GM20431 (cell line): ENCODE measurements at regions not wholly inside any gene's neighbourhood (a gene's known extent, or its start where the extent isn't known, plus 50 kb on each side); places are given as distances from the start of the nearest gene placed in this dataset.
"Not testable (repeated sequence)": the region's sequence is repeated elsewhere in the genome, so short reads cannot be mapped to it uniquely, and the experiment has no call there.

Experiments used
- in situ Hi-C: fragments of 300-500 bp; cut with MseI, MboI; formaldehyde crosslinking; loops from one replicate; pipeline ENCODE4 v1.15.0; 2020; ENCODE audit warnings: low sequenced_read_pairs; ENCODE audit not compliant: unreplicated experiment

GRCh38 chr5:167263185-167263584, 1028.3 kb upstream of the WWC1 start:
- in situ Hi-C loops = no loop called here

DNA sequence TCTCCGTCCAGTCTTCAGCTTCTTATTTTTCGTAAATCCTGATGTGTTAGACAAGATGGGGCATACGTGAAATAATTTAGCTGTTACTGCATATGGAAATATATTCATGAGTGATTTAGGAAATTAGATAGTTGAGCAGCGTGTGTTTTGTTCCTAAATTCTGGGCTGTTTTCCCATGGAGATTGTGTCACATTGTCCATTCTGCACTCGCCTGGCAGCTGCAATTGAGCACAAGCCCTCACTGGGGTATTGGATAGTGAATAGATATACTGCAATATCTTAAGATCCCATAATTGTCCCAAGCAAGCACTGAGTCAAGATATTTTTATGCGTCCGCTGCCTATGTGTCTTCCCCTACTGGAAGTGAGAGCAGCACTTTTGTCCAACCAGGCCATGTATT, 1027.1 kb upstream of the WWC1 start:
- in situ Hi-C loops = no loop called here

- in situ Hi-C loops = no loop called here
Observed at GRCh38 chr5:167268337-167268736, 1023.1 kb upstream of the WWC1 start.

DNA sequence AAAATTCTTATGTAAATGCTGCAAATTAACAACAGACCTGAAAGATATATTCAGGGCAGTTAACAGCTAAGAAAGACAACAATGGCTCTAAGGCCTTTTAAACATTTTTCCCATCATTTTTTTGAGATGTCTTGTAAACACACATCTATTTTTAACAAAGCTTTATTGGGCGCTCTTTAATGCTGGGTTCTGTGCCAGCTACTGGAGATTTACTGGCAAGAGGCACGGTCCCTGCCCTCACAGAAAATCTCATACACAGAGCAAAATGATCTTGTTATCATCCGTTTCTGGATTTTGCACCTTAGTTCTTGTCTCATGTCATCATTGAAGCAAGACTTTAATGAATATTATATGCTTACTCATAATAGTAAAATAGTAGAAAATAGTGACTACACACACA, 1022.3 kb upstream of the WWC1 start:
- in situ Hi-C loops = no loop called here

GRCh38 chr5:167271081-167271480, 1020.4 kb upstream of the WWC1 start:
- in situ Hi-C loops = no loop called here

DNA sequence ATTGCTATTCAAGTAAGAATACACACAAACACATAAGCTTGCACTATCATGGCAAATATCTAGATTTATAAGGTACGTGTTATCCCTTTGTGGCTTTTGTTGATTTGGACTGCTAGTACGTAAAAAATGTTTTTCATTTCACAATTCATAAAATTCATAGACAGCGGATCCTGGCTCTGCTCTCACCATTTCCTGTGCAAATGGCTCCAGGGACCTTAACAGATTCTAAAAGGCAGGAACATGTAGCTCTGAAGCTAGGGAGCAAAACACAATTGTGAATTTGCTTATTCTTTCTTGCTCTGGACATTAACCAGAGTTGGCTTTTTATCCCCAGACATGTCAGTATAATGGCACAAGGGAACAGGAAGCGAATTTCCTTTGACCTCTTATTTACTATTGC, 1019.9 kb upstream of the WWC1 start:
- in situ Hi-C loops = no loop called here

DNA sequence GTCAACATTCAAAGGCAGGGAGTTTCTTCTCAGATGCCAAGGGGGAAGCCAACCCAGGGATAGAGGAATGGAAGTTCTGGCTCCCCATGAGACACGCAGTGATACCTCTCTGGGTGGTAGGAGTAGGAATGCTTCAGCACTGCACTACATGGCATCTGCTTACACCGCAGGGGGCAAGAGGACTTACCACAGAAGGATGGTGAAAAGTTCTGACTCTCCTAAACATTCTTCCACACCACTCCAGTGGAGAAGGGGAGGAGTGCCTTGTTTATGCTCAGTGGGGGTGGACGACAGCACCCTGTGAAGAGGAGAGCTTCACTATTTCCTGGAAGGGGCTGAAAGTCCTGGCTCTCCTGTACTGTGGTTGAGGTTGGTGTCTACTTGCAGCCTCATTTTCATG, 1011.3 kb upstream of the WWC1 start:
- in situ Hi-C loops = no loop called here

DNA sequence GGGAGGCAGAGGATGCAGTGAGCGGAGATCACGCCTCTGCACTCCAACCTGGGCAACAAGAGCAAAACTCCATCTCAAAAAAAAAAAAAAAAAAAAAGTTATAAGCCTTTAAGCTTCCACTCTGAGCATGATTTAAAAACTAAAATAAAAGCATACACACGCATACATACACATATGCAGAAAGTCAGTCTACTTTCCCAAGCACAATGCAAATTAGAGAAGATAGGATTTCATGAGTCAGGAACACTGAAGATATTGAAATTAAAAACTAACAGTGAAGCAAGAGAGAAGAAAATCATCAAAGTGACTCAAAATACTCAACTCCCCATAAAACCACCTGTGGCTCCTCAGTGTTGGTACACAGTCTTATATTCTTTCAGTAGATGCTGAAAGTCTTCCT, 1009.5 kb upstream of the WWC1 start:
- in situ Hi-C loops = no loop called here

DNA sequence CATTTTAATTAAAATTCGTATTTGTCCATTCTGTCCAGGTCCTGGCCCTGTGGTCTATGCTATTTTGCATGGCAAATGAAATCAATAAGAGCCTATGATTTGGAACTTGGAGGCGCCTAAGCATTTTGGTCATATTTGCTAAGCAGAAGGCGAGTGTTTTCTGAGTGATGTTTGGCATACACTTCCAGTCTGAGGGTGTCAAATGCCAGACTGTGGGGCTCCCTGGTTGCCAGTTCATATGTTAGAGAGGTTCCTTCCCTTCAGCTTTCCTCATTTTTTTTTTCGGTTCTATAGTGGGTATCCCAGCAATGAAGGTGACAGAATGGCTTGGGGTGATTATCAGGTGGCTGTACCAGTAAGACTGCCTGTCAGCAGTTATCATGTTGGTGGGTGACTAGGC, 1007.8 kb upstream of the WWC1 start:
- in situ Hi-C loops = no loop called here

GRCh38 chr5:167284222-167284890, 1007.1 kb upstream of the WWC1 start:
- in situ Hi-C loops = no loop called here

- in situ Hi-C loops = no loop called here
Observed at GRCh38 chr5:167285591-167285990, 1005.9 kb upstream of the WWC1 start.

DNA sequence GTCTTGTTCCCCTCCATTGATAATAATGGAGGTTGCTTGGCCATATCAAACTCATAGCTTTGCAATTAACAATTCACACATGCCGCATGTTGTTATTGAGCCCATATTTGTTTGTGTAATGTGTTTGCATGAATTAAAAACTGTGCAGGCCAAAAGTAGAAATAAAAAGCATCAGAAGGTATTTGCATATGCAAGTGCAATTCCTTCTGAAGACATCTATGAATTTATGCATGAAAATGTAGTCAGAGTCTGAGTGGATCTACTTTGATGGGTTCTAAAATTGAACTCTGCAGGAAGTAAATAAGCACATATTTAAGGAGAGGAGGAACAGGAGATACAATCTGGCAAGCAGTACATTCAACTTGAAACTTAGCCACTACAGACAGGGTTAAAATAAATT, 1004.6 kb upstream of the WWC1 start:
- in situ Hi-C loops = no loop called here

GRCh38 chr5:167290478-167290877, 1001.0 kb upstream of the WWC1 start:
- in situ Hi-C loops = no loop called here

DNA sequence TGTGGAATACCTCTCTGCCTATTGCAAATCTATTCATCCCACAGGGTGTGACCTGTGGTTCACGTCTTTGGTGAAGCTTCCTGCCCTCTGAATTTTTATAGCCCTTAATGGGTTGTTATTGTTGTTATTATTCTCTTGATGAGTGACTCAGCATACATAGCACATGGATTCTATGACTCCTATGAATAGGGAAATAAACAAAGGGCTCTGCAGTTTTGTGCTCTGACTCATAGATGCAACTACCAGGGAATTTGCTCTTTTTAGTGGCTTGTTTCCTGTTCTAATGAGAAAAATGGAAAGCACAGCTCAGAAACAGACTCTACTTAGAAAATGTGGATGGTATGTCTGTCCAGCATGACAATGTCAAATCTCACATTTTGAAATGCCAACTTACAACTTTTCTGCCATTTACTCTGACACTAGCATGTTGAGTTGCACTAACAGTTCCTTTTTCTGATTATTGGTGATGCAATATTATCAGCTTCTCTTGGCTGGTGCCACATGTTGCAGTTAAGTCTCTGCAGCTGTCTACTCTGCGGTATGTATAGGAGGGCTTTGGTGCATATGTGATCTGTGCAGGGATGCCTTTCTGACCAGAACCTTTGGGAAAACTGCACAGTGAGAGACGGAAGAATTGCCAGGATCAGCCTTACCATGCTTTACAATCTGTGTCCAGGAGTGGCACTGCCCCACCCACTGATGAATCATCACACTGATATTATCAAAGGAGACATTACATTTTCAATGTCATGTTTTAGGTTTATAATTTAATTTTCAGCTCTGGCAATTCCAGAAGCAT, 996.4 kb upstream of the WWC1 start:
- in situ Hi-C loops = no loop called here

- in situ Hi-C loops = no loop called here
Observed at GRCh38 chr5:167295681-167296005, 995.8 kb upstream of the WWC1 start.

DNA sequence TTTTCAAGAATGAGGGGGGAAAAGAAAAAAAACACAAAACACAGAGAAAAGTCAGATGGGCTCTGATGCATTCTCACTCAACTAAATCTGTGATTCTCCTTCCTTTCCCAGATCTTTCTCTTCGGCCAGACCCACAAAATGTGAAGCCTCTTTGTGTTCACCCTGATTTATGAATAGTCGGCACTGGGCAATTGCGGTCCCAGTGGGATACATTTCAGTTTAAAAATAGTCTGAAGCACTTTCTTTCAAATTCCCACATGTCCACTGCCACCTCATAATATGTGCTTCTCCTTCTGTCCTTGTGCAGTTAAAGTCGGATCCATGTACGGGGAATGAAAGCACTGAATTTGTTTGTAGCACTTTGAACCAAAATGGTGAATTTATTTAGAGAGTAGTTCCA, 995.4 kb upstream of the WWC1 start:
- in situ Hi-C loops = no loop called here

DNA sequence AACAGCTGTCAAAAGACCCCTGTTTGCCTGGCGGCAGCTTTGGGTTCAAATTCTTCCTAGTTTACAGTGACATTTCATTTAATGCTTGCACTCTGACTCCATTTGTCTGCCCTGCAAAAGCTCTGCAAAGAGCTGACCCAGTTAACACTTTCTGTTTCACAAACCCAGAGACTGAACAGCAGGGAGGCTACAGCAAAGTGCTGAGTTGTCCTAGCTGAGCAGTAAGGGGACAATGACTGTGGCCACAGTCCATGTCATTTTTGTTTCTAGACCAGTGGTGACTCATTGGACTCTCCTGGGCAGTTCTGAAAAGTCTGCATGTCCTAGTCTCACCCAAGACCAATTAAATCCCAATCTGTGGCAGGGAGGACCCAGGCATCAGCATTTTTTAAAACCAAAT, 994.8 kb upstream of the WWC1 start:
- in situ Hi-C loops = no loop called here

GRCh38 chr5:167299861-167300260, 991.6 kb upstream of the WWC1 start:
- in situ Hi-C loops = not testable (repeated sequence)

DNA sequence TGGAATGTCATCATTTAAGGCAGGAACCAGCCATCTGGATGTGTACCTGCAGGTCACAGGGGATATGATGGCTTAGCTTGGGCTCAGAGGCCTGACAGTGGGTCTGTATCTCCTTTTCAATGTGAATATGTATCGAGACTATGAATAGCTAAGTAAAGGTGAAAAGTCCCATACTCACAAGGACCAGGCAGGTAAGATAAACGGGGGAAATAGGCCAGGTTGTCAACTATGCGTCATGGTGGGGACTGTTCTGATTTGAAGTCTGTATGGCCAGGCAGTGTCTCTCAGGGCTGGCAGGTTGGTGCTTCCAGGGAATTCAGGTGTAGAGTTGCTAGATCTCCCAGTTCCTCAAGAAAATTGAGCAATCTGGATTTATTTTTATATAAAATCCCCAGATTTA, 987.9 kb upstream of the WWC1 start:
- in situ Hi-C loops = no loop called here

DNA sequence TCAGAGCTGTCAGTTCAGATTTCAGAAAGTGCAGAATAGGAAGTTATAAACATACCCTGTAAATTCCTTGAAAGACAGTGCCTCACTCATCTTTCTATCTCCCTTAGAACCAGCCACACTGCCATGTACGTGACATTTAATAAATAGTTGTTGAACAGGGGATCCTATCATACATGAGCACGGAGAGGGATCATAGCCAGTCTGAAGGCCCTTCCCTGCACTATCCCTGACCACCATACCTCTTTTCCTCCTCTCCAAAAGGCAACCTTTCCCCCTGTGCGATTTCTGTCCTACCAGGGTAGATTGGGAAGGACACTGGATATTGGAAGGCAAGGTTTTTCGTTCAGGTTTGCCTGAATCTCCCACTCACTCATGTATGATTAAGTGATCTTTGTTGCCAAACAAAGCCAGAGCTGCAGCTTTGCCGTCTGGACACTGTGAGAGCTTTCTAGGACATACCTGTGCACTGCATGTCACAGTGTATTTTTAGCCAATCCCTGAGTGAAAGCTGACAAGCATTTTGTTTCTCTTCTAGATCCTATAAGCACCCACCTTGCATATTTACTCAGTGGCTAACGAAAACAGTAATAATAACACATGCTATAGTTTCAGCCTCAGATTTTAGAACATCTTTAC, 986.5 kb upstream of the WWC1 start:
- in situ Hi-C loops = no loop called here

DNA sequence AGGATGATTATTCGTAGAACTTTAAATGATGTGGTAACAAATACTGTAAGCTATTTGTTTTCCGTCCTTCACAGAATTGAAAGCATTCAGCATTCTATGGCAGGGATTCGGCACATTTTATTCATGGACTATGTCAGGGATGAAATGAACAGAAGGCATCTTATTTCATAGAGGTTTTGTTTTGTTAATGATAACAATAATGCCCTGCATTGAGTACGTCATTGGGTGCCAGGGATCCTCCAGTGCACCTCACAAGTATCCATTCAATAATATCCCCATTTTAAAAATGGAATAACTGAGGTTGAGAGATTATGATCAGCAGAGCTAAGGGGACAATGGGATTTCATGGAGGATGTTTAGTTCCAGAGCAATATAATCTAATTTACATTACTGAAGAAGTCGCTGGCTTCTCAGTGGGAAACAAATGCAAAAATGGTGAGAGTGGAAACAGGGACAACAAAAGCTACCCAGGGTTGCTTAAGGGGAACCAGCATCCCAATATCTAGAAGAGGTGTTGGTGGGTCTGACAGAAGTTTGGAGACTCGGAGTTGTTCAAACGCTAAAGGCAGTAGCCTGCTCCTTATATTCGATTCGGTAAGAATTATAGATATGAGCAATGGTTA, 985.7 kb upstream of the WWC1 start:
- in situ Hi-C loops = no loop called here
